A549 (cell line): ENCODE measurements at regions not wholly inside any gene's neighbourhood (a gene's known extent, or its start where the extent isn't known, plus 50 kb on each side); places are given as distances from the start of the nearest gene placed in this dataset.
A peak's percentile ranks its signal among the peaks of the same experiment; 100 is the strongest.

Source experiments
- ATAC-seq, 2 experiments: fragments of 200-7000 bp in 1 of 2; fragments of >200 bp in 1 of 2; cut with Nextera tagmentation in 1 of 2; cut with Tn5 transposase in 1 of 2; 3 replicates each; pipeline versions ENCODE4 v1.8.0 to v1.9.1; 2018 to 2020; ENCODE audit warnings: mild to moderate bottlenecking in 1 of 2, moderate library complexity in 1 of 2
- CTCF ChIA-PET: fragments of 300-600 bp; sonication (Branson Sonifier 250); formaldehyde crosslinking; extraction: SDS; loops from one replicate; lab custom pipeline; 2021; ENCODE audit warnings: antibody characterized with exemption, inconsistent platforms; lab: Yijun Ruan, JAX
- POLR2A ChIA-PET: fragments of 350-600 bp; formaldehyde crosslinking; extraction: SDS; loops from one replicate; lab custom pipeline; 2021; ENCODE audit warnings: antibody characterized with exemption, inconsistent platforms; lab: Yijun Ruan, JAX
- DNase-seq, 2 experiments: peaks; one replicate each; pipeline versions ENCODE4 v3.0.0 to v3.0.0-alpha.2; 2011 to 2016; ENCODE audit warnings: low read depth in 1 of 2, low spot score in 1 of 2
- FAIRE-seq: peaks from 2 replicates; lab custom pipeline; 2011; peaks lifted over from hg19 to GRCh38; lab: Jason Lieb, UNC
- H3K27ac ChIP-seq, 2 experiments: fragments of >200 bp; sonication (Bioruptor Twin); formaldehyde crosslinking; 3 replicates each; pipeline ENCODE4 v1.5.1; 2016 to 2017
- H3K4me1 ChIP-seq: fragments of >200 bp; sonication (Bioruptor Twin); formaldehyde crosslinking; 3 replicates; pipeline ENCODE4 v1.6.1; 2016
- H3K4me2 ChIP-seq: fragments of >200 bp; sonication (Bioruptor Twin); formaldehyde crosslinking; 3 replicates; pipeline ENCODE4 v1.6.1; 2016
- H3K4me3 ChIP-seq: fragments of >200 bp; sonication (Bioruptor Twin); formaldehyde crosslinking; 3 replicates; pipeline ENCODE4 v1.5.1; 2016
- H3K9me3 ChIP-seq: fragments of >200 bp; sonication (Bioruptor Twin); formaldehyde crosslinking; 3 replicates; pipeline ENCODE4 v1.6.1; 2016
- CHD4 ChIP-seq: fragments of 200-600 bp; sonication (generic); IDR thresholded peaks from 2 replicates; pipeline ENCODE4 v1.6.1; 2016; ENCODE audit warnings: antibody characterized with exemption, mild to moderate bottlenecking, borderline replicate concordance
- EHF ChIP-seq: fragments of 250-450 bp; sonication (Bioruptor Pico); IDR thresholded peaks from 2 replicates; pipeline ENCODE4 v1.5.0; 2020; ENCODE audit warnings: mild to moderate bottlenecking
- EHMT2 ChIP-seq: fragments of 200-600 bp; sonication (generic); IDR thresholded peaks from 2 replicates; pipeline ENCODE4 v1.6.1; 2016; ENCODE audit warnings: antibody characterized with exemption, low read depth, mild to moderate bottlenecking, moderate library complexity
- EP300 ChIP-seq, 2 experiments: fragments of >200 bp; sonication (Bioruptor Twin); formaldehyde crosslinking; IDR thresholded peaks; 2 replicates in 1 of 2; 3 replicates in 1 of 2; pipeline ENCODE4 v1.6.1; 2016 to 2017
- ESRRA ChIP-seq: fragments of 150-350 bp; IDR thresholded peaks from 2 replicates; pipeline ENCODE4 v1.6.1; 2014; ENCODE audit warnings: mild to moderate bottlenecking, low read length, borderline replicate concordance
- FOSL2 ChIP-seq, 2 experiments: fragments of 450-650 bp in 1 of 2; fragments of >200 bp in 1 of 2; sonication (Bioruptor Twin) in 1 of 2; formaldehyde crosslinking; IDR thresholded peaks; 2 replicates each; pipeline versions ENCODE4 v1.5.0 to v1.6.1; 2016 to 2020; ENCODE audit warnings: mild to moderate bottlenecking in 1 of 2, moderate library complexity in 1 of 2
- HDAC2 ChIP-seq: fragments of 200-600 bp; sonication (generic); IDR thresholded peaks from 2 replicates; pipeline ENCODE4 v1.6.1; 2016
- HOXB13 ChIP-seq: fragments of 250-450 bp; sonication (Bioruptor Pico); IDR thresholded peaks from 2 replicates; pipeline ENCODE4 v1.5.0; 2020; ENCODE audit warnings: low read depth, mild to moderate bottlenecking, moderate library complexity
- JUNB ChIP-seq: fragments of >200 bp; sonication (Bioruptor Twin); formaldehyde crosslinking; IDR thresholded peaks from 2 replicates; pipeline ENCODE4 v1.6.1; 2016
- MAFK ChIP-seq: fragments of 450-650 bp; IDR thresholded peaks from 2 replicates; pipeline ENCODE4 v1.6.1; 2014; ENCODE audit not compliant: partially characterized antibody
- NFE2L2 ChIP-seq: fragments of 150-350 bp; conservative IDR thresholded peaks from 2 replicates; pipeline ENCODE4 v1.6.1; 2014; ENCODE audit warnings: low read length
- PHF8 ChIP-seq: fragments of 200-600 bp; sonication (generic); IDR thresholded peaks from 2 replicates; pipeline ENCODE4 v1.6.1; 2016; ENCODE audit warnings: low read depth, mild to moderate bottlenecking, antibody characterized with exemption, moderate library complexity, borderline replicate concordance
- POLR2A ChIP-seq: IDR thresholded peaks from 2 replicates; pipeline ENCODE4 v1.6.1; 2012; ENCODE audit warnings: mild to moderate bottlenecking, low read length
- RAD21 ChIP-seq, 2 experiments: fragments of >200 bp in 1 of 2; sonication (Bioruptor Twin) in 1 of 2; formaldehyde crosslinking in 1 of 2; IDR thresholded peaks in 1 of 2; conservative IDR thresholded peaks in 1 of 2; 2 replicates in 1 of 2; 3 replicates in 1 of 2; pipeline ENCODE4 v1.6.1; 2012 to 2018; ENCODE audit warnings: inconsistent platforms in 1 of 2
- SMC3 ChIP-seq: fragments of >200 bp; sonication (Bioruptor Twin); formaldehyde crosslinking; IDR thresholded peaks from 3 replicates; pipeline ENCODE4 v1.6.1; 2018; ENCODE audit warnings: inconsistent platforms
- TP53 ChIP-seq: fragments of 250-450 bp; sonication (Bioruptor Pico); IDR thresholded peaks from 2 replicates; pipeline ENCODE4 v1.5.0; 2021; ENCODE audit warnings: mild to moderate bottlenecking, moderate library complexity
- ZFP36 ChIP-seq: fragments of 450-650 bp; IDR thresholded peaks from 2 replicates; pipeline ENCODE4 v1.6.1; 2014; ENCODE audit warnings: borderline replicate concordance; ENCODE audit not compliant: partially characterized antibody
- ZNF302 ChIP-seq: fragments of 250-450 bp; sonication (Bioruptor Pico); IDR thresholded peaks from 2 replicates; pipeline ENCODE4 v1.9.0; 2021; ENCODE audit warnings: inconsistent platforms, mild to moderate bottlenecking, moderate library complexity
- ZSCAN20 ChIP-seq: fragments of 250-450 bp; sonication (Bioruptor Pico); IDR thresholded peaks from 2 replicates; pipeline ENCODE4 v1.8.0; 2022; ENCODE audit warnings: mild to moderate bottlenecking, moderate library complexity
- WGBS: methylation state at CpG from one replicate; pipeline ENCODE4 v1.1.6; 2017; ENCODE audit errors: missing lambda C conversion rate; 5-methylcytosine and 5-hydroxymethylcytosine counted together
- TF ChIP-seq, protein P1 (sequence below): fragments of >200 bp; sonication (Bioruptor Twin); formaldehyde crosslinking; IDR thresholded peaks from 3 replicates; pipeline ENCODE4 v1.5.1; 2016
- TF ChIP-seq, protein P2 (sequence below): IDR thresholded peaks from 2 replicates; pipeline ENCODE4 v1.6.1; 2012
- TF ChIP-seq, protein P3 (sequence below): IDR thresholded peaks from 2 replicates; pipeline ENCODE4 v1.6.1; 2012; ENCODE audit warnings: low read depth, borderline replicate concordance
- TF ChIP-seq, protein P4 (sequence below): fragments of >200 bp; sonication (Bioruptor Twin); formaldehyde crosslinking; IDR thresholded peaks from 2 replicates; pipeline ENCODE4 v1.6.1; 2016
- TF ChIP-seq, protein P5 (sequence below): fragments of >200 bp; sonication (Bioruptor Twin); formaldehyde crosslinking; IDR thresholded peaks from 3 replicates; pipeline ENCODE4 v1.6.1; 2016

DNA sequence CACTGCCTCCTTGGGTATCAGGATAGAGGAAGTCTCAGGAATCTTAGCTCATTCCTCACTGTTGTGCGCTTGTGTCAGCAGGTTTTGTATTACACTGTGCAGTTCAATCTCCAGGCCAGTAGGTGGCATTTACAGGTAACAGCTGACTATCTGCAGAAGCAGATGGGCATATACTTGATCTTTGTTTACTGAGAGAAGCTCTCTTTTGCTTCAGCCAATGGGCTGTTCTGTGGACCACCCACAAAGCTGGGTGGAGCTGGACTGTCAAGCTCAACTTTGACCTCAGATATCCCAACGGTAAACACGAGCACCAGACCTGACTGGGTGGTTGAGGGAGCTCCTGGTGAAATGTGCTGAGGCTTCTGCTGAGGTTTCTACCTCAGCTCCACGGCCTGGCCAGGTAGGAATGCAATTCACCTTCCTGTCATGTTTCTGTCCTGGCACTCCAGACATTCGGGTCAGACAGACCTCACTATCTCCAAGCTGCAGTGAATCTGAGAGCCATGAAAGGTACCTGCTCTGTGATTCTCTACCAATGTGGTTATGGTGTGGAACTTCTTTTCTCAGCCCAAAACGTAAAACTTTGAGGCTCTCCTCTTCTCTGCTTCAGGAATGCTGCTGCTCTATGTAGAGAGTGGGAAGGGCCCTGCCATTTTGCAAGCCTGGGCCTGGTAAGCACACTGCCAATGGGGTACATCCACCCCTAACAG lies 167.9 kb upstream of the ACTBL2 start:
- Histone ChIP-seq H3K4me1 (no peaks in the 10 kb centered on the region), H3K9me3 (peaks cover 19% of the 10 kb centered on the region), H3K27ac (peak overlapping the region in 1 of 2 experiments; percentile 43; a peak in 1 of 6 replicates), H3K4me2 (no peak overlapping the region), H3K4me3 (no peak overlapping the region)
- 74% methylated on average over 6 of the region's 6 CpGs for WGBS
- peak; percentile 4 to 61 for DNase-seq
- ChIA-PET POLR2A (no interaction called here), CTCF (interaction anchor here (0.6 to 1.9 kb wide), 15 partner anchors 8 to 941 kb away, joined by 3 to 7 read pairs (median 4); no protein-coding TSS in a partner anchor)
- FAIRE-seq, result no peak
- peak in 1 of 2 experiments; percentile 83; a peak in 3 of 6 replicates for ATAC-seq
- TF ChIP-seq ZSCAN20 (CRISPR knock-in tag) (no peak), RAD21 (conservative IDR thresholded peaks at IDR 0.05 in 1 of 2, IDR thresholded peaks at IDR 0.05 in 1 of 2) (peak; percentile 48 to 73; a peak in 4 of 5 replicates), MAFK (peak; percentile 87), NFE2L2 (no peak), SMC3 (peak; percentile 46; the same call in 2 of the 3 replicates), TP53 (no peak), FOSL2 (IDR thresholded peaks at IDR 0.05) (no peak), FOSL2 (CRISPR knock-in tag; IDR thresholded peaks at IDR 0.05) (no peak), ESRRA (no peak)
- TF ChIP-seq, protein P1, sequence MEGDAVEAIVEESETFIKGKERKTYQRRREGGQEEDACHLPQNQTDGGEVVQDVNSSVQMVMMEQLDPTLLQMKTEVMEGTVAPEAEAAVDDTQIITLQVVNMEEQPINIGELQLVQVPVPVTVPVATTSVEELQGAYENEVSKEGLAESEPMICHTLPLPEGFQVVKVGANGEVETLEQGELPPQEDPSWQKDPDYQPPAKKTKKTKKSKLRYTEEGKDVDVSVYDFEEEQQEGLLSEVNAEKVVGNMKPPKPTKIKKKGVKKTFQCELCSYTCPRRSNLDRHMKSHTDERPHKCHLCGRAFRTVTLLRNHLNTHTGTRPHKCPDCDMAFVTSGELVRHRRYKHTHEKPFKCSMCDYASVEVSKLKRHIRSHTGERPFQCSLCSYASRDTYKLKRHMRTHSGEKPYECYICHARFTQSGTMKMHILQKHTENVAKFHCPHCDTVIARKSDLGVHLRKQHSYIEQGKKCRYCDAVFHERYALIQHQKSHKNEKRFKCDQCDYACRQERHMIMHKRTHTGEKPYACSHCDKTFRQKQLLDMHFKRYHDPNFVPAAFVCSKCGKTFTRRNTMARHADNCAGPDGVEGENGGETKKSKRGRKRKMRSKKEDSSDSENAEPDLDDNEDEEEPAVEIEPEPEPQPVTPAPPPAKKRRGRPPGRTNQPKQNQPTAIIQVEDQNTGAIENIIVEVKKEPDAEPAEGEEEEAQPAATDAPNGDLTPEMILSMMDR, result peak; percentile 50; the same call in 2 of the 3 replicates

DNA sequence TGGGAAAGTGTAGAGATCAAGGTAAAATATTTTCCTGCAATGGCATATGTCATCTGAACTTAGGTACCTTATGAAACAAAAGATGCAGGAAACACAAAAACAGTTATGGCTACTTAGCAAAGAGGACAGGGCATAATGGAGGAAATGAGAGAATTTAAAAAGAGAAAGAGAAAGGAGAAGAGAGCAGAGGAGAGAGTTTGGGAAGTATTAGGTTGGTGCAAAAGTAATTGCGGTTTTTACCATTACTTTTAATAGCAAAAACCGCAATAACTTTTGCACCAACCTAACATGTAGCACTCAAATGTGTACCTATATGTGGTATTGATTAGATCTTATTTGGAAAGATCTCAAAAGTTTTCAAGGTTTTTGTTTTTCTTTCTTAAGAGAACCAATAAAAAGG lies 160.1 kb upstream of the ACTBL2 start:
- ATAC-seq (no peak), FAIRE-seq (no peak), DNase-seq (no peak)
- ChIA-PET POLR2A (no interaction called here), CTCF (interaction anchor here (0.5 to 1.2 kb wide), 3 partner anchors 9 to 446 kb away, joined by 3 read pairs; no protein-coding TSS in a partner anchor)
- Histone ChIP-seq H3K27ac (no peak overlapping the region), H3K4me2 (no peak overlapping the region), H3K4me3 (no peak overlapping the region), H3K9me3 (peaks cover 9% of the 10 kb centered on the region; the same call in 2 of the 3 replicates), H3K4me1 (no peaks in the 10 kb centered on the region)
- TF ChIP-seq PHF8 (no peak), EP300 (IDR thresholded peaks at IDR 0.05) (no peak), ZFP36 (no peak), EHMT2 (no peak), ZSCAN20 (CRISPR knock-in tag) (no peak), HOXB13 (CRISPR knock-in tag) (no peak), POLR2A (no peak), FOSL2 (IDR thresholded peaks at IDR 0.05) (no peak), FOSL2 (CRISPR knock-in tag; IDR thresholded peaks at IDR 0.05) (no peak), ESRRA (no peak), JUNB (no peak), HDAC2 (no peak), ZNF302 (no peak), CHD4 (no peak), EHF (CRISPR knock-in tag) (no peak)
- TF ChIP-seq, protein P2, sequence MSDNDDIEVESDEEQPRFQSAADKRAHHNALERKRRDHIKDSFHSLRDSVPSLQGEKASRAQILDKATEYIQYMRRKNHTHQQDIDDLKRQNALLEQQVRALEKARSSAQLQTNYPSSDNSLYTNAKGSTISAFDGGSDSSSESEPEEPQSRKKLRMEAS, result no peak
- TF ChIP-seq, protein P3, sequence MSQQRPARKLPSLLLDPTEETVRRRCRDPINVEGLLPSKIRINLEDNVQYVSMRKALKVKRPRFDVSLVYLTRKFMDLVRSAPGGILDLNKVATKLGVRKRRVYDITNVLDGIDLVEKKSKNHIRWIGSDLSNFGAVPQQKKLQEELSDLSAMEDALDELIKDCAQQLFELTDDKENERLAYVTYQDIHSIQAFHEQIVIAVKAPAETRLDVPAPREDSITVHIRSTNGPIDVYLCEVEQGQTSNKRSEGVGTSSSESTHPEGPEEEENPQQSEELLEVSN, result no peak
- TF ChIP-seq, protein P4, sequence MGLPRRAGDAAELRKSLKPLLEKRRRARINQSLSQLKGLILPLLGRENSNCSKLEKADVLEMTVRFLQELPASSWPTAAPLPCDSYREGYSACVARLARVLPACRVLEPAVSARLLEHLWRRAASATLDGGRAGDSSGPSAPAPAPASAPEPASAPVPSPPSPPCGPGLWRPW, result no peak
- TF ChIP-seq, protein P5, sequence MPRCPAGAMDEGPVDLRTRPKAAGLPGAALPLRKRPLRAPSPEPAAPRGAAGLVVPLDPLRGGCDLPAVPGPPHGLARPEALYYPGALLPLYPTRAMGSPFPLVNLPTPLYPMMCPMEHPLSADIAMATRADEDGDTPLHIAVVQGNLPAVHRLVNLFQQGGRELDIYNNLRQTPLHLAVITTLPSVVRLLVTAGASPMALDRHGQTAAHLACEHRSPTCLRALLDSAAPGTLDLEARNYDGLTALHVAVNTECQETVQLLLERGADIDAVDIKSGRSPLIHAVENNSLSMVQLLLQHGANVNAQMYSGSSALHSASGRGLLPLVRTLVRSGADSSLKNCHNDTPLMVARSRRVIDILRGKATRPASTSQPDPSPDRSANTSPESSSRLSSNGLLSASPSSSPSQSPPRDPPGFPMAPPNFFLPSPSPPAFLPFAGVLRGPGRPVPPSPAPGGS, result no peak
- 86% methylated on average over 2 of the region's 2 CpGs for WGBS
